ENCODE measurements at regions not wholly inside any gene's neighbourhood (a gene's known extent, or its start where the extent isn't known, plus 50 kb on each side); places are given as distances from the start of the nearest gene placed in this dataset.

GRCh38 chr18:75859533-75859932 is 432.0 kb upstream of the SMIM21 start:
- H3K4me3 ChIP-seq (ENCODE audit: low read depth, low read length), result no peak overlapping the region
- H3K27me3 ChIP-seq, result no peaks in the 10 kb centered on the region

GRCh38 chr18:75858754-75859153 is 431.3 kb upstream of the SMIM21 start:
- Histone ChIP-seq H3K4me1 (no peaks in the 10 kb centered on the region), H3K36me3 (no peaks in the 10 kb centered on the region), H3K4me3 (ENCODE audit: low read depth, low read length) (no peak overlapping the region), H3K9me3 (no peaks in the 10 kb centered on the region), H3K27me3 (no peaks in the 10 kb centered on the region)
- no peak for DNase-seq
- TF ChIP-seq CTCF (IDR thresholded peaks at IDR 0.05; ENCODE audit: low read depth, low read length), result no peak

More at GRCh38 chr18:75859533-75859932, 432.0 kb upstream of the SMIM21 start:
- Histone ChIP-seq H3K9me3 (no peaks in the 10 kb centered on the region), H3K4me1 (no peaks in the 10 kb centered on the region), H3K36me3 (no peaks in the 10 kb centered on the region)
- TF ChIP-seq CTCF (IDR thresholded peaks at IDR 0.05; ENCODE audit: low read depth, low read length), result no peak
- no peak for DNase-seq

GRCh38 chr18:75857558-75857957 is 430.1 kb upstream of the SMIM21 start:
- Histone ChIP-seq H3K27me3 (no peaks in the 10 kb centered on the region), H3K36me3 (no peaks in the 10 kb centered on the region), H3K4me3 (ENCODE audit: low read depth, low read length) (no peak overlapping the region), H3K9me3 (no peaks in the 10 kb centered on the region), H3K4me1 (no peaks in the 10 kb centered on the region)
- TF ChIP-seq CTCF (IDR thresholded peaks at IDR 0.05; ENCODE audit: low read depth, low read length), result no peak
- no peak for DNase-seq

GRCh38 chr18:75854808-75855207 is 427.3 kb upstream of the SMIM21 start:
- Histone ChIP-seq H3K27me3 (no peaks in the 10 kb centered on the region), H3K4me3 (ENCODE audit: low read depth, low read length) (no peak overlapping the region), H3K4me1 (no peaks in the 10 kb centered on the region), H3K36me3 (no peaks in the 10 kb centered on the region), H3K9me3 (no peaks in the 10 kb centered on the region)
- no peak for TF ChIP-seq CTCF (IDR thresholded peaks at IDR 0.05; ENCODE audit: low read depth, low read length)
- no peak for DNase-seq

GRCh38 chr18:75854174-75854573 is 426.7 kb upstream of the SMIM21 start:
- H3K4me3 ChIP-seq (ENCODE audit: low read depth, low read length), result no peak overlapping the region
- H3K36me3 ChIP-seq, result no peaks in the 10 kb centered on the region
- DNase-seq, result peak; percentile 9
- H3K27me3 ChIP-seq, result no peaks in the 10 kb centered on the region
- H3K9me3 ChIP-seq, result no peaks in the 10 kb centered on the region
- peak; percentile 46 for TF ChIP-seq CTCF (IDR thresholded peaks at IDR 0.05; ENCODE audit: low read depth, low read length)
- no peaks in the 10 kb centered on the region for H3K4me1 ChIP-seq

GRCh38 chr18:75846321-75846720 is 418.8 kb upstream of the SMIM21 start:
- no peak for DNase-seq
- Histone ChIP-seq H3K9me3 (no peaks in the 10 kb centered on the region), H3K4me1 (no peaks in the 10 kb centered on the region), H3K36me3 (no peaks in the 10 kb centered on the region), H3K4me3 (ENCODE audit: low read depth, low read length) (no peak overlapping the region), H3K27me3 (no peaks in the 10 kb centered on the region)
- no peak for TF ChIP-seq CTCF (IDR thresholded peaks at IDR 0.05; ENCODE audit: low read depth, low read length)

All from BE2C (cell line).